HEK293T (cell line): ENCODE measurements at regions not wholly inside any gene's neighbourhood (a gene's known extent, or its start where the extent isn't known, plus 50 kb on each side); places are given as distances from the start of the nearest gene placed in this dataset.
A peak's percentile ranks its signal among the peaks of the same experiment; 100 is the strongest.

ENCODE experiments used
- CTCF ChIA-PET: fragments of 350-600 bp; formaldehyde crosslinking; extraction: SDS; loops from one replicate; lab custom pipeline; 2021; ENCODE audit warnings: antibody characterized with exemption, inconsistent platforms; lab: Yijun Ruan, JAX
- POLR2A ChIA-PET: fragments of 350-600 bp; formaldehyde crosslinking; extraction: SDS; loops from one replicate; lab custom pipeline; 2020; ENCODE audit warnings: antibody characterized with exemption, inconsistent platforms; lab: Yijun Ruan, JAX
- DNase-seq: peaks from one replicate; pipeline ENCODE4 v3.0.0; 2012; ENCODE audit warnings: mixed read lengths; ENCODE audit errors: extremely low spot score
- ARNT ChIP-seq: fragments of 450-650 bp; IDR thresholded peaks from 2 replicates; pipeline ENCODE4 v1.6.1; 2017; ENCODE audit warnings: mild to moderate bottlenecking
- BHLHE40 ChIP-seq: fragments of 450-650 bp; IDR thresholded peaks from 2 replicates; pipeline ENCODE4 v1.6.1; 2016; ENCODE audit warnings: mild to moderate bottlenecking, moderate library complexity, borderline replicate concordance
- CTBP1 ChIP-seq: fragments of 450-650 bp; IDR thresholded peaks from 2 replicates; pipeline ENCODE4 v1.6.1; 2016; ENCODE audit warnings: borderline replicate concordance
- ELF4 ChIP-seq: fragments of 450-650 bp; IDR thresholded peaks from 2 replicates; pipeline ENCODE4 v1.6.1; 2017; ENCODE audit warnings: antibody characterized with exemption
- FOXA1 ChIP-seq: fragments of 450-650 bp; IDR thresholded peaks from 2 replicates; pipeline ENCODE4 v1.6.1; 2016; ENCODE audit warnings: mild to moderate bottlenecking
- FOXK2 ChIP-seq: fragments of 450-650 bp; IDR thresholded peaks from 2 replicates; pipeline ENCODE4 v1.6.1; 2016; ENCODE audit warnings: mild to moderate bottlenecking
- FOXM1 ChIP-seq: fragments of 450-650 bp; IDR thresholded peaks from 2 replicates; pipeline ENCODE4 v1.6.1; 2017; ENCODE audit warnings: mild to moderate bottlenecking, borderline replicate concordance
- HDGF ChIP-seq: fragments of 450-650 bp; IDR thresholded peaks from 2 replicates; pipeline ENCODE4 v1.6.1; 2017; ENCODE audit warnings: antibody characterized with exemption, borderline replicate concordance
- L3MBTL2 ChIP-seq: fragments of 450-650 bp; conservative IDR thresholded peaks from 2 replicates; pipeline ENCODE4 v1.6.1; 2016; ENCODE audit warnings: mild to moderate bottlenecking
- LEF1 ChIP-seq: fragments of 450-650 bp; IDR thresholded peaks from 2 replicates; pipeline ENCODE4 v1.6.1; 2017; ENCODE audit warnings: mild to moderate bottlenecking, borderline replicate concordance
- NFRKB ChIP-seq: fragments of 450-650 bp; IDR thresholded peaks from 2 replicates; pipeline ENCODE4 v1.6.1; 2016; ENCODE audit warnings: mild to moderate bottlenecking, moderate library complexity
- PKNOX1 ChIP-seq: fragments of 450-650 bp; IDR thresholded peaks from 2 replicates; pipeline ENCODE4 v1.6.1; 2016
- SP1 ChIP-seq: fragments of 450-650 bp; IDR thresholded peaks from 2 replicates; pipeline ENCODE4 v1.6.1; 2017
- SUZ12 ChIP-seq: fragments of 450-650 bp; IDR thresholded peaks from 2 replicates; pipeline ENCODE4 v1.6.1; 2016; ENCODE audit warnings: mild to moderate bottlenecking
- TARDBP ChIP-seq: fragments of 450-650 bp; IDR thresholded peaks from 2 replicates; pipeline ENCODE4 v1.6.1; 2016
- ZNF384 ChIP-seq: fragments of 450-650 bp; IDR thresholded peaks from 2 replicates; pipeline ENCODE4 v1.6.1; 2016

- no peak for DNase-seq
- CTCF ChIA-PET = interaction anchor here (1.6 kb wide), 1 partner anchor 8 kb away, joined by 5 read pairs; no protein-coding TSS in a partner anchor
- TF ChIP-seq NFRKB (no peak), FOXM1 (no peak), HDGF (no peak), ZNF384 (no peak), BHLHE40 (no peak), SP1 (no peak), FOXA1 (no peak), L3MBTL2 (no peak), TARDBP (no peak), ELF4 (no peak), LEF1 (no peak), FOXK2 (no peak), PKNOX1 (no peak), ARNT (no peak), CTBP1 (no peak), SUZ12 (no peak)
- POLR2A ChIA-PET = no interaction called here
Observed at GRCh38 chr10:28930514-28931495, 253.5 kb downstream of the BAMBI start.

- ChIA-PET POLR2A (no interaction called here), CTCF (no interaction called here)
- no peak for DNase-seq
- TF ChIP-seq HDGF (no peak), TARDBP (no peak), ARNT (no peak), ZNF384 (no peak), PKNOX1 (0 out of 2 replicates have a peak, but pooled peaks have one; percentile 3), FOXM1 (no peak)
Observed at GRCh38 chr10:28935061-28935460, 257.7 kb downstream of the BAMBI start.

GRCh38 chr10:28937959-28938358 is 260.6 kb downstream of the BAMBI start:
- no peak for TF ChIP-seq CTBP1
- no peak for TF ChIP-seq ELF4
- no peak for TF ChIP-seq SP1
- TF ChIP-seq FOXA1 = no peak
- no peak for TF ChIP-seq BHLHE40
- TF ChIP-seq PKNOX1 = no peak
- no peak for TF ChIP-seq L3MBTL2
- no peak for TF ChIP-seq LEF1
- no peak for TF ChIP-seq ZNF384
- TF ChIP-seq ARNT = no peak
- TF ChIP-seq NFRKB = no peak
- CTCF ChIA-PET = interaction anchor here (1.1 to 1.7 kb wide), 3 partner anchors 8 to 216 kb away, joined by 3 to 6 read pairs (median 5); no protein-coding TSS in a partner anchor
- POLR2A ChIA-PET = no interaction called here
- DNase-seq = no peak

GRCh38 chr10:28938745-28939144 is 261.4 kb downstream of the BAMBI start:
- no peak for TF ChIP-seq FOXA1
- no peak for TF ChIP-seq NFRKB
- no peak for TF ChIP-seq SP1
- TF ChIP-seq ZNF384 = no peak
- no peak for TF ChIP-seq SUZ12
- TF ChIP-seq PKNOX1 = no peak
- no peak for TF ChIP-seq L3MBTL2
- TF ChIP-seq ARNT = no peak
- CTCF ChIA-PET = interaction anchor here (0.6 to 1.9 kb wide), 19 partner anchors 9 to 357 kb away, joined by 3 to 7 read pairs (median 4); no protein-coding TSS in a partner anchor
- DNase-seq = no peak
- POLR2A ChIA-PET = interaction anchor here (0.9 kb wide), 1 partner anchor 261 kb away, joined by 3 read pairs; the partner anchor contains the start of gene BAMBI

- CTCF ChIA-PET = interaction anchor here (0.6 to 1.9 kb wide), 23 partner anchors 9 to 356 kb away, joined by 3 to 7 read pairs (median 4); no protein-coding TSS in a partner anchor
- DNase-seq = peak; percentile 60
Observed at GRCh38 chr10:28939281-28940157, 262.2 kb downstream of the BAMBI start.

More at GRCh38 chr10:28939281-28940157, 262.2 kb downstream of the BAMBI start:
- POLR2A ChIA-PET = interaction anchor here (0.9 to 1.7 kb wide), 2 partner anchors 45 to 262 kb away, joined by 3 to 4 read pairs; partner anchors contain the start of gene BAMBI
- TF ChIP-seq ZNF384 = 0 out of 2 replicates have a peak, but pooled peaks have one; percentile 50
- TF ChIP-seq NFRKB = no peak
- peak; percentile 58 for TF ChIP-seq PKNOX1
